Body of pancreas (tissue), 4 donors: ENCODE measurements at regions not wholly inside any gene's neighbourhood (a gene's known extent, or its start where the extent isn't known, plus 50 kb on each side); places are given as distances from the start of the nearest gene placed in this dataset.

Source experiments
- ATAC-seq: fragments of 150-250 bp; one replicate; pipeline ENCODE4 v1.9.1; 2016
- DNase-seq, 4 donors: peaks; one replicate each; pipeline ENCODE4 v3.0.0-alpha.2; 2019
- H3K27ac ChIP-seq, 4 donors: fragments of 200-600 bp; sonication (generic); 1 replicate in 3 of 4; 2 replicates in 1 of 4; pipeline versions ENCODE4 v1.5.1 to v1.6.1; 2016 to 2019; ENCODE audit warnings: mild to moderate bottlenecking in 1 of 4, mixed read lengths in 1 of 4, moderate library complexity in 1 of 4
- H3K27me3 ChIP-seq, 2 donors: fragments of 200-600 bp; sonication (generic); one replicate each; pipeline ENCODE4 v1.6.0; 2016; ENCODE audit warnings: mild to moderate bottlenecking in 1 of 2
- H3K36me3 ChIP-seq, 2 donors: fragments of 200-600 bp; sonication (generic); replicated peaks in 1 of 2; 2 replicates each; pipeline ENCODE4 v1.5.1; 2016; ENCODE audit warnings: low read depth in 2 of 2; ENCODE audit not compliant: insufficient read depth in 1 of 2
- H3K4me1 ChIP-seq: fragments of 200-600 bp; sonication (generic); one replicate; pipeline ENCODE4 v1.6.0; 2016
- H3K4me3 ChIP-seq, 2 donors: fragments of 200-600 bp; sonication (generic); 1 replicate in 1 of 2; 2 replicates in 1 of 2; pipeline ENCODE4 v1.5.1; 2016 to 2019
- H3K9me3 ChIP-seq, 3 donors: fragments of 200-600 bp; sonication (generic); 1 replicate in 2 of 3; 2 replicates in 1 of 3; pipeline ENCODE4 v1.5.1; 2016
- CTCF ChIP-seq, 7 experiments: fragments of 450-650 bp in 4 of 7; fragments of 200-600 bp in 3 of 7; sonication (generic) in 3 of 7; IDR thresholded peaks; one replicate each; pipeline ENCODE4 v1.5.1; 2016 to 2019; ENCODE audit warnings: antibody characterized with exemption in 7 of 7
- POLR2A ChIP-seq, 3 donors: fragments of 450-650 bp; IDR thresholded peaks; one replicate each; pipeline ENCODE4 v1.6.1; 2016; ENCODE audit warnings: antibody characterized with exemption in 3 of 3, mild to moderate bottlenecking in 2 of 3
- WGBS, 2 donors: methylation state at CpG; one replicate each; pipeline ENCODE4 v1.1.5; 2017; 5-methylcytosine and 5-hydroxymethylcytosine counted together
- intact Hi-C: fragments of 100-400 bp; cut with DNase I; formaldehyde crosslinking; loops from one replicate; pipeline ENCODE4 v1.15.1; 2023

DNA sequence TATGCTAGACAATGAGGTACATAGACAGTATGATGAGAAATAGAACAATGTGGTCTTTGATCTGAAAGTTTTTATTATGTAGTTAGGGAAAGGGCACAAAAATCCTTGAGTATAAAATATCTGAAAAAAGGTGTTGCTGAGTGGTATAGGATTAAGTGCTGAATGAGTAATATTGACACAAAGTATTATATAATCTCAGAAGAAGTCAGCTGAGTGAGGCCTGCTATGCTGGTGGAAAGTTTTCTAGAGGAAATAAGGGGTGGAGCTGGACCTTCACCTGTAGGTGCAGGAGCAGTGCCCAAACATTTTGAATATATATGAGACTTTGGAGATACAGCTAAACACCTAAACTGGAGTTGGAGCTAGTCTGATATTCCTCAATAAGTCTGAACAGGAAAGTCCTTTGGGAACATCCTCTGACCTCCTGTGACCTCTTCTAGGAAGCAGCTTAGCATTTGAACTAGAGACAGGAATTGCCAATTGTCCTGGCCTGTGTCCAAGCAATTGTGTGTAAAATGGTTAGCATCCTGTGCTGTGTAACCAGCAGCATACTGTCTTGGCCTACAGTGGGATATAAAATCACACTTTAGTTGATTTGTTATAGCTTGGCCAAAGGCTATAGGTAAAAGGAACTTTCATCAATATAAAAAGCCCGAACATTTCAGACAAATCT is 285.3 kb downstream of the ANKRD50 start:
- Histone ChIP-seq H3K27me3 (no peaks in the 10 kb centered on the region), H3K27ac (no peak overlapping the region), H3K4me3 (no peak overlapping the region), H3K36me3 (no peaks in the 10 kb centered on the region), H3K9me3 (no peaks in the 10 kb centered on the region), H3K4me1 (peaks cover 5% of the 10 kb centered on the region)
- DNase-seq: peak in 3 of 4 donors; percentile 8 to 27 (median 13)
- 82 to 92% methylated on average over 1 of the region's 1 CpG for WGBS, 2 donors
- intact Hi-C loops: no loop called here
- peak; percentile 38 for ATAC-seq
- no peak for TF ChIP-seq CTCF (IDR thresholded peaks at IDR 0.05)
- no peak for TF ChIP-seq POLR2A (IDR thresholded peaks at IDR 0.05)

GRCh38 chr4:124428648-124429047 is 283.9 kb downstream of the ANKRD50 start:
- 75 to 78% methylated on average over 2 of the region's 2 CpGs for WGBS, 2 donors
- H3K27me3 ChIP-seq: no peaks in the 10 kb centered on the region
- H3K9me3 ChIP-seq: no peaks in the 10 kb centered on the region
- DNase-seq (no peak), ATAC-seq (no peak)
- H3K36me3 ChIP-seq: no peaks in the 10 kb centered on the region
- H3K27ac ChIP-seq: no peak overlapping the region
- intact Hi-C loops: no loop called here
- H3K4me1 ChIP-seq: peaks cover 10% of the 10 kb centered on the region
- TF ChIP-seq POLR2A (IDR thresholded peaks at IDR 0.05): no peak
- no peak for TF ChIP-seq CTCF (IDR thresholded peaks at IDR 0.05)
- no peak overlapping the region for H3K4me3 ChIP-seq

- H3K27ac ChIP-seq: no peak overlapping the region
- H3K36me3 ChIP-seq: no peaks in the 10 kb centered on the region
- no peaks in the 10 kb centered on the region for H3K27me3 ChIP-seq
- H3K4me1 ChIP-seq: peaks cover 10% of the 10 kb centered on the region
- 71 to 82% methylated on average over 2 of the region's 2 CpGs for WGBS, 2 donors
- intact Hi-C loops: no loop called here
- H3K4me3 ChIP-seq: no peak overlapping the region
- H3K9me3 ChIP-seq: no peaks in the 10 kb centered on the region
- TF ChIP-seq POLR2A (IDR thresholded peaks at IDR 0.05): no peak
- TF ChIP-seq CTCF (IDR thresholded peaks at IDR 0.05): no peak
- no peak for DNase-seq
- no peak for ATAC-seq
These were observed 282.7 kb downstream of the ANKRD50 start for GRCh38 chr4:124429746-124430250.

DNA sequence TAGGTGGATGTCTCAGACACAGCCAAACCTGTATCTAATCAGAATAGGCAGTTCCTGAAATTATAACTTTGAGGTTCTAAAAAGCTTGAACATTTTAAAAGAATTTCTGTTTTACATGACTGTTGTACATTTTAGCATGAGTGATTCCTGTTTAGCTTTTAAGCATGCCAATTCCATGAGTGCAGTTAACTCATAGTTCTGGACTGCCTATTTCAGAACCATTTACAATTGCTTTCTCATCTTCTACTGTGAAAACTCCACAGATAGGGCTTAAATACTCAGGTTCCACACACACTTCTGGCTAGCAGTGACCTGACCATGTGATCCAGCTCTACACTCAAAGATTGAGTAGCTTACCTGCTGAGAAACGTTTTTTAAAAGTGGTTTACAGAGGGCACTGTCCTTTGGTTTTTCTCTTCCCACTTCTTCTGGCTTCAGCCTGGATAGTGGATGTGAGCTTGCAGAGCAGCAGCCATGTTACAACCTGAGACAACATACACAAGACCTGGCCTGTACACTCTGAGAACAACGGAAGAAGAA is 280.8 kb downstream of the ANKRD50 start:
- H3K4me3 ChIP-seq: no peak overlapping the region
- intact Hi-C loops: no loop called here
- no peaks in the 10 kb centered on the region for H3K27me3 ChIP-seq
- no peaks in the 10 kb centered on the region for H3K36me3 ChIP-seq
- no peaks in the 10 kb centered on the region for H3K9me3 ChIP-seq
- TF ChIP-seq CTCF (IDR thresholded peaks at IDR 0.05) (no peak), POLR2A (IDR thresholded peaks at IDR 0.05) (no peak)
- H3K4me1 ChIP-seq: peaks cover 10% of the 10 kb centered on the region
- H3K27ac ChIP-seq: peak overlapping the region in 1 of 4 donors; percentile 2
- 54 to 63% methylated on average over 2 of the region's 2 CpGs for WGBS, 2 donors
- ATAC-seq: no peak
- DNase-seq: no peak

- no peak for TF ChIP-seq CTCF (IDR thresholded peaks at IDR 0.05)
- peak; percentile 49 for ATAC-seq
- 26 to 35% methylated on average over 4 of the region's 4 CpGs for WGBS, 2 donors
- no peak for DNase-seq
- H3K27me3 ChIP-seq: no peaks in the 10 kb centered on the region
- peaks cover 10% of the 10 kb centered on the region for H3K4me1 ChIP-seq
- peak overlapping the region in 1 of 4 donors; percentile 2 for H3K27ac ChIP-seq
- no peaks in the 10 kb centered on the region for H3K36me3 ChIP-seq
- H3K4me3 ChIP-seq: no peak overlapping the region
- intact Hi-C loops: no loop called here
- H3K9me3 ChIP-seq: no peaks in the 10 kb centered on the region
These were observed 280.0 kb downstream of the ANKRD50 start for GRCh38 chr4:124432500-124432899.
